GM12891 (cell line): ENCODE measurements at regions not wholly inside any gene's neighbourhood (a gene's known extent, or its start where the extent isn't known, plus 50 kb on each side); places are given as distances from the start of the nearest gene placed in this dataset.

Experiments
- DNase-seq: peaks from one replicate; pipeline ENCODE4 v3.0.0; 2011; ENCODE audit warnings: low spot score; ENCODE audit not compliant: insufficient read length
- FAIRE-seq: peaks from 2 replicates; lab custom pipeline; 2011; peaks lifted over from hg19 to GRCh38; lab: Jason Lieb, UNC
- PAX5 ChIP-seq: IDR thresholded peaks from 2 replicates; pipeline ENCODE4 v1.6.1; 2011; ENCODE audit warnings: low read length, moderate library complexity, mild to moderate bottlenecking; ENCODE audit not compliant: insufficient read depth, severe bottlenecking
- POLR2A ChIP-seq: IDR thresholded peaks from 2 replicates; pipeline ENCODE4 v1.6.1; 2011; ENCODE audit warnings: low read depth, low read length, control low read depth
- POLR2AphosphoS5 ChIP-seq: IDR thresholded peaks from 2 replicates; pipeline ENCODE4 v1.6.1; 2011; ENCODE audit warnings: low read depth, low read length, control low read depth
- POU2F2 ChIP-seq: IDR thresholded peaks from 2 replicates; pipeline ENCODE4 v1.6.1; 2011; ENCODE audit warnings: low read depth, mild to moderate bottlenecking, control low read depth, low read length, moderate library complexity
- SPI1 ChIP-seq: IDR thresholded peaks from 2 replicates; pipeline ENCODE4 v1.6.1; 2011; ENCODE audit warnings: low read depth, low read length, control low read depth
- TAF1 ChIP-seq: IDR thresholded peaks from 2 replicates; pipeline ENCODE4 v1.6.1; 2011; ENCODE audit warnings: low read depth, low read length, control low read depth

DNA sequence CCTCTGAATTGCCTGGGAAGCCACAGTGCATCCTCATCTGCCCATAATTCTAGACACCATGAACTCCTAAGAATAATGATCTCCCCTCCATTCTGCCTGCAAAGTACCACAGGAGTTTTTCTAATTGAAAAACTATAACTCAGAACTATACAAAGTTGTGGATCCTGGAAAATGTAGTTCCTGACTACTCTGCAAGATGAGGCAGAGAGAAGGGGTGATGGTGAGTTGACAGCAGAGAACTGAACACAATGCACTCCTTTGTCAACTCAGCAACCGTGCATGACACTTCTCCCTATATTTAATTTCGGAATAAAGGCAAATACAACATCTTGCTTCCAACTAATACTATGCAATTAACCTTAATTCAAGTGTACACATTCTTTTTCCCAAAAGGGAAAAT, 471.1 kb upstream of the FAM98A start:
- DNase-seq, result no peak
- FAIRE-seq, result no peak
- TF ChIP-seq PAX5 (no peak), TAF1 (no peak)

DNA sequence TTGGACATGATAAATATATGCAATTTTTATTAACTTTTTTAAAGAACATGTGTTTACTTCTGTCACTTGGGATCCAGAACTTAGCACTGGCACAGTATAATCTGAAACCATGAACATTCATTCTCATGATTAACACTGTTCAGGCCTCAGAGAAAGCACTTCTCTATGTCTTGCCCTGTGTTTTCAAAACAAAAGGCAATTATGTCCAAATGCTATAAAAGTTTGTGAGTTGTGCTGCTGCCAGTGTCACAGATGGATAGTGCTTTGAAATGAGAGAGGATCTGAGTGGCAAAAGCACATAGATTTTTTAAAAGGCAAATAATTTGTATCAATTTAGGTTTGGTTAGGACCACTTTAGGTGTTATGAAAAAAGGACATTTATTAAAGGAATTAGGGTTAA, 470.5 kb upstream of the FAM98A start:
- TF ChIP-seq POLR2AphosphoS5 (no peak), TAF1 (no peak), SPI1 (no peak), PAX5 (no peak), POU2F2 (no peak), POLR2A (no peak)
- no peak for FAIRE-seq
- DNase-seq, result no peak

DNA sequence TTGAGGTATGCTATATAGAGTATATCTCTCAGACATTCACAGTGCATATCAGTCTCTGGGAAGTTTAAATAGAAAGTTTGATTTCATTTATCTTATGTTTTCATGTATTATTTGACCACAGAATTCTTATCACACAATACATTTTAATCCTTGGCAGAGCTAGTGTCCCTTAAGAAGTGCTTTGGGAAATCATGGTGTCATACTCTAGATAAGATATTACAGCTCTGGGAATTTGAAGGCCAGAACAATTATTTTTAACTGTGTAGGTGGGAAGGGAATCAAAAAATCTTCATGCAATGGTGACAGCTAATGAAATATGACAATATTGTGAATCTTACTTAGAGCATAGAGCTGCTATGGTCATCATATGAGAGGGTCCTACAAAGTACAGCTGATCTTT, 451.3 kb upstream of the FAM98A start:
- no peak for FAIRE-seq
- no peak for DNase-seq
- TF ChIP-seq SPI1 (no peak), TAF1 (no peak), POU2F2 (no peak), PAX5 (no peak), POLR2AphosphoS5 (no peak), POLR2A (no peak)

DNA sequence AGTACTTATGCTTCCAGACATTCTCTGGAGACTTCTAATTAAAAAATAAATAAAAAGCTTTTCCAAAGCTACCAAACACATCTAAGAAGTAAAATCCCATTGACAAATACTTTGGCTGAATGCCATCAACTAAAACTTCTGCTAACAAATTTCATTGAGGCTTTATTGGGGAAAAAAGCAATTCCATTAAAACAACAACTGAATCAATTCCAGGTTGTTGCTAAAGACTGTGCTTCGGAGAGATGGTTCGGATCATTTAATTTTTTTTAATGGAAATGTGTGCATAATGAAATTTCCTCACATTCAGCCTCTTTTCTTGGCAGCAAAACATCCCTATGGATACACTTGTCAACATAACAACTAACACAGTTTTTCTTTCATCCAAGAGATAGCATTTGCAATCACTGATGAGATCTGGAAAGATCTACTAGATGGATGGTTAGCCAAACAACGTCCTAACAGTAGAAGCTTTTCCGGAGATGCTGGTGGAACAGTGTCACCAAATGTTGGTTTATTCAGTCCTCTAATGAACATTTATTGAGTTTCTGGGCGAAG, 446.1 kb upstream of the FAM98A start:
- no peak for FAIRE-seq
- TF ChIP-seq PAX5 (no peak), POU2F2 (no peak), POLR2A (no peak), POLR2AphosphoS5 (no peak), TAF1 (no peak), SPI1 (no peak)
- DNase-seq, result no peak

DNA sequence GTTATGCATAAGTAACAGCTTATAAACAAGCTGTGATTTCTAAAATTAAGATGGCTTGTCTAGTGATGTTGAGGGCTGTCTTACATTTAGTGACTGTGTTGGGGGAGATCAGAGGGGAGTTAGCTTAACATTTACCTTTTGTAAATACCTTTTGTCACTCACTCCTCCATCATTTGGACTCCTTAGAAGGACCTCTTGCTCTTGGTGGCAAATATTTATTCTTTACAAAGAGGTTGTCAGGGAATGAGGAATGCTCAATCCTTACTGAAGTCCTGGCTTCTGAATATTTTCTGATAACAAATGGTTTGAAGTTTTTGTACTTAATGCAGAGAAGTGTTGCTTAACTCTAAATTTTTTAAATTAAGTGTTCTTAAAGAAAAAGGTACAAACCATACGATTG, 438.8 kb upstream of the FAM98A start:
- no peak for FAIRE-seq
- TF ChIP-seq POLR2AphosphoS5, result no peak
- TF ChIP-seq TAF1, result no peak
- TF ChIP-seq POLR2A, result no peak
- TF ChIP-seq POU2F2, result no peak
- TF ChIP-seq PAX5, result no peak
- TF ChIP-seq SPI1, result no peak

DNA sequence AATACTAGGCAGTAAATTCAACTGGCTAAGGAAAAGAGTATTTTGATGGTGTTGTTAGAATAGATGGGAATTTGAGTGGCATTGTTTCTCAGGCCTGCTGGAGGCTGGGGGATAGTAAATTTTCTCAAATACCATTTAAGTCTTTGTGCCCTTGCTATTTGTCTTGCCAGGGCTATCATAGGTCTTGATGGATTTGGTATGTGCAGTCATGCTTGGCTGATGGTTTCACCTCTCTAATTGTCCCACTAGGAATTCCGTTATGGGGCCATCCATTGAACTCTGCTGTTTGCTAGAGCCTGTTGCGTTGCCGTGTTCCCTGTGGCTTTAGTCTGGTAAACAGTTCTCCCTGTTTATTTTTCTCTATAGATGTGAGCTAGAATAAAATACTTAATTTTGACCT, 438.1 kb upstream of the FAM98A start:
- no peak for DNase-seq
- TF ChIP-seq SPI1, result no peak
- TF ChIP-seq TAF1, result no peak
- no peak for TF ChIP-seq POU2F2
- no peak for TF ChIP-seq POLR2AphosphoS5
- TF ChIP-seq PAX5, result no peak
- TF ChIP-seq POLR2A, result no peak
- FAIRE-seq, result no peak

More for the DNA sequence above, 438.8 kb upstream of the FAM98A start:
- no peak for DNase-seq

DNA sequence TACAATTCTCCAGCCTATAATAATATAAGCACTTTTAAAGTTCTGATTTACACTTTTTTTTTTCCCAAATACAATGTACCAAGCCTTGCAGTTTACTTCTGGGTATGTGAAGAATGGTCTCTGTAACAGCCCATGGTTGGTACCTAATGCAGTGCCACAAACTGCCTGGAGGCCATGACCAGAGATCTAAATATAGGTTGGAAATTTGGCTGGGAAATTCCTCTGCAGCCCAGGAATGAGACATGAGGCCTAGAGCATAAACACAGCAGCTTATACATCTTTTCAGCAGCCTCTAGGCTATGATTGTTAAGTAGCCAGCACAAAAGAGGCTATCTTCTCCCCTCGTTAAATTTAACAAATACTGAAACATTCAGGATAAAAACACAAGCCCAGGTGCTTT, 432.0 kb upstream of the FAM98A start:
- TF ChIP-seq POLR2A (no peak), POLR2AphosphoS5 (no peak), POU2F2 (no peak), PAX5 (no peak), SPI1 (no peak), TAF1 (no peak)
- no peak for FAIRE-seq
- DNase-seq, result no peak

DNA sequence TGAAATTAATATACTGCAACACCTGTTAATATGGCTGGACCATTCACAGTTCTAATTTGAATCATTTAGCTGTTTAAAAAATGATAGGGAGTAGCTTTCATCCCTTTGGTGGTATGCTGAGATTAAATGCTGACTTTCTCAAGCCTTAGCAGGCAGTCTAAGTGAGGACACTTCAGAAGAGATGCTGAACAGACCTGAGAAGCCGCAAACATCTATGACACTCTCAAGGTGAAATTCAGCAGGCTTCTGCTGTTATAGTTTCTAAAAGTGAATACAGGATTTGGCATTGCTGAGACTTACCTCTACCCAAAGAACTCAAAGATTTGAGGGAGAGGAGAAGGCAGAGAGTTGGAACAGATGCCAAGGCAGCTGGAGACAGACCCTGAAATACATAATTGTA, 431.2 kb upstream of the FAM98A start:
- FAIRE-seq, result no peak
- DNase-seq, result no peak
- TF ChIP-seq PAX5 (no peak), TAF1 (no peak), POLR2AphosphoS5 (no peak), SPI1 (no peak), POU2F2 (no peak), POLR2A (no peak)

DNA sequence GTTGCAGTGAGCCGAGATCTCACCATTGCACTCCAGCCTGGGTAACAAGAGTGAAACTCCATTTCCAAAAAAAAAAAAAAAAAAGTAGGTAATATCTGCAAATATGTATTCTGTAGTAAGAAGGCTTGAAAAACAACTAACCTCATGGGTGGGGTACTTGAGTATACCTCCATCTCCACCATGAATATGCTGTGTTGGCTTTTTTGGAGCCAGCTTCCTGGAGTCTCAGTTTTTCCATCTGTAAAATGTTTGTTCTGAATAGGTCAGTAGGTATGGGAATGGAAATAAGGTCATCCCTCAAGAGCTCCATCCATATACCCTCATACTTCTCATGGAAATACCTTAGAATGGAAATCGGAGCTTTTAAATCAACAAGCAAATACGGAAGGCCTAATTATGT, 430.0 kb upstream of the FAM98A start:
- TF ChIP-seq POLR2AphosphoS5, result no peak
- TF ChIP-seq PAX5, result no peak
- TF ChIP-seq POLR2A, result no peak
- no peak for TF ChIP-seq SPI1
- TF ChIP-seq POU2F2, result no peak
- no peak for TF ChIP-seq TAF1
- DNase-seq (no peak), FAIRE-seq (no peak)

DNA sequence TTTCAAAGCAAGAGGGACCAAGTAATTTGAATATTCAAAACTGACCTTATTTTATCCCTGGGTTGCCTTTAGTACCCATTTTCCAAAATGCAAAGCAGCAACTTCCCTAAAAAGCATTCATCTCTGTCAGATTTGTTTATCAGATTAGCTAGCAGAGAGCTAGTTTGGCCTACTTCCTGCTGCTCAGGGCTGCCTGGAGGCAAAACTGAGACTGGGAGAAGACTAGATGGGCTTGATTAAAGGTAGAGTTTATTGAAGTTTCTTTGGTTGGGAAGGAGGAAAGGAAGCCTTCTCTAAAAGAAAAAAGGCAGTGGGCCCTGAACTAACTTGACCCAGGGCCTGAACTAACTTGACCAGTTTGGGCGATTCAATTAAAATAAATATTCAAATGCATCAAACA, 426.1 kb upstream of the FAM98A start:
- TF ChIP-seq SPI1, result no peak
- no peak for TF ChIP-seq TAF1
- TF ChIP-seq PAX5, result no peak
- TF ChIP-seq POLR2AphosphoS5, result no peak
- TF ChIP-seq POU2F2, result no peak
- no peak for TF ChIP-seq POLR2A
- no peak for FAIRE-seq
- DNase-seq, result no peak

DNA sequence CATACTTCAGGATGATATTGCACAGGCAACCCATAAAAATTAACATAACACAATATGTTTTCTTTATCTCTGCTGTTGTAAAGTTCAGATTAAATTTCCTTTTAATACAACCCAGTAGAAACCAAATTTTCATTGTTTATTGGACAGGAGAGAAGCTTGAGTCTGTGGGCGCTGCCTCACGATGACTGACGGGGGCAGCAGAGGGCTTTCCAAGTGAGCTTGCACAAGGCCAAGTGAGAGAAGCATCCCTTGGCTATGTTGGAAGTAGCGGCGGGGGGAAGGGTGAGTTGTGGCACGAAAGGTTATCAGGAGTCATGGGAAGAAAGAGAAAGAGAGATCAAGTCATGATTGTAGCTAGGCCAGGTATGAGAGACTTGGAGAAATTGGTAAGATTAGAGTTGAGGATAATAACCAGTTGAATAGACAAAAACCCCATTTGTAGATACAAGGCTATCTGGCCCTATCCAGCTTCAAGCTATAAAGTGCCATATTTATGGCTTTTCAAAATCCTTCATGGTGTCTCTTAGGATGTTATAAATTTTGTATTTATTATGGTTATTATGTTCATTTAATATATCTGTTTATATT, 413.7 kb upstream of the FAM98A start:
- TF ChIP-seq POLR2A, result no peak
- no peak for TF ChIP-seq PAX5
- TF ChIP-seq TAF1, result no peak
- TF ChIP-seq POU2F2, result no peak
- TF ChIP-seq SPI1, result no peak
- TF ChIP-seq POLR2AphosphoS5, result no peak
- peak; percentile 52 for FAIRE-seq
- DNase-seq, result peak; percentile 11
